B cell (primary cell): ENCODE measurements at regions not wholly inside any gene's neighbourhood (a gene's known extent, or its start where the extent isn't known, plus 50 kb on each side); places are given as distances from the start of the nearest gene placed in this dataset.

Experiments used
- ATAC-seq: fragments of 200-7000 bp; cut with Tn5 transposase; one replicate; pipeline ENCODE4 v1.10.0; 2021; ENCODE audit warnings: low read depth, mild to moderate bottlenecking, moderate number of reproducible peaks, moderate library complexity
- CTCF ChIA-PET: fragments of 350-600 bp; sonication (Branson Sonifier 250); formaldehyde crosslinking; loops from one replicate; lab custom pipeline; 2021; ENCODE audit warnings: antibody characterized with exemption, inconsistent platforms; lab: Charles Lee
- POLR2A ChIA-PET: fragments of 350-600 bp; sonication (Branson Sonifier 250); formaldehyde crosslinking; loops from one replicate; lab custom pipeline; 2021; ENCODE audit warnings: antibody characterized with exemption; lab: Charles Lee
- DNase-seq: peaks from one replicate; pipeline ENCODE4 v3.0.0; 2013
- H2AFZ ChIP-seq: 2 replicates; pipeline ENCODE4 v1.6.1; 2012; ENCODE audit warnings: mild to moderate bottlenecking, low read depth, low read length; ENCODE audit not compliant: insufficient read depth, poor library complexity, severe bottlenecking
- H3K27ac ChIP-seq, 2 donors: 1 replicate in 1 of 2; 2 replicates in 1 of 2; pipeline ENCODE4 v1.5.1; 2012 to 2013; ENCODE audit warnings: low read length in 2 of 2, mild to moderate bottlenecking in 2 of 2, moderate library complexity in 1 of 2
- H3K27me3 ChIP-seq, 4 experiments: fragments of 200-600 bp in 1 of 4; sonication (generic) in 1 of 4; replicated peaks in 1 of 4; 1 replicate in 2 of 4; 2 replicates in 2 of 4; pipeline versions ENCODE4 v1.6.1 to v1.7.0; 2013 to 2016; ENCODE audit warnings: low read length in 3 of 4, mild to moderate bottlenecking in 2 of 4, mixed read lengths in 1 of 4, moderate library complexity in 1 of 4; ENCODE audit not compliant: insufficient read depth in 4 of 4, control insufficient read depth in 3 of 4; ENCODE audit errors: control extremely low read depth in 1 of 4
- H3K36me3 ChIP-seq, 2 experiments: replicated peaks in 1 of 2; 1 replicate in 1 of 2; 2 replicates in 1 of 2; pipeline versions ENCODE4 v1.6.1 to v1.7.1; 2013; ENCODE audit warnings: low read length in 1 of 2; ENCODE audit not compliant: insufficient read depth in 2 of 2, control insufficient read depth in 1 of 2; ENCODE audit errors: control extremely low read depth in 1 of 2, extremely low read depth in 1 of 2
- H3K4me1 ChIP-seq, 2 donors: fragments of 200-600 bp in 1 of 2; sonication (generic) in 1 of 2; 1 replicate in 1 of 2; 2 replicates in 1 of 2; pipeline versions ENCODE4 v1.5.1 to v1.6.1; 2013 to 2017; ENCODE audit warnings: low read length in 2 of 2; ENCODE audit not compliant: control insufficient read depth in 2 of 2, insufficient read depth in 2 of 2
- H3K4me2 ChIP-seq: replicated peaks from 2 replicates; pipeline ENCODE3; 2012; ENCODE audit warnings: mild to moderate bottlenecking, low read depth, low read length; ENCODE audit not compliant: poor library complexity, severe bottlenecking
- H3K4me3 ChIP-seq, 5 experiments: fragments of 200-600 bp in 1 of 5; sonication (generic) in 1 of 5; 1 replicate in 3 of 5; 2 replicates in 2 of 5; pipeline versions ENCODE4 v1.5.1 to v1.7.0; 2011 to 2016; ENCODE audit warnings: low read length in 4 of 5, mild to moderate bottlenecking in 4 of 5, low read depth in 2 of 5, control low read depth in 1 of 5, moderate library complexity in 1 of 5; ENCODE audit not compliant: insufficient read depth in 1 of 5; ENCODE audit errors: control extremely low read depth in 1 of 5, extremely low read depth in 1 of 5
- H3K79me2 ChIP-seq: fragments of 200-600 bp; sonication (generic); one replicate; pipeline ENCODE4 v1.6.0; 2016; ENCODE audit warnings: low read length; ENCODE audit not compliant: control insufficient read depth, insufficient read depth
- H3K9ac ChIP-seq: fragments of 200-600 bp; sonication (generic); 2 replicates; pipeline ENCODE4 v1.6.1; 2017; ENCODE audit warnings: mild to moderate bottlenecking, low read length, moderate library complexity
- H3K9me3 ChIP-seq, 3 donors: one replicate each; pipeline versions ENCODE4 v1.6.1 to v1.7.1; 2013; ENCODE audit warnings: low read length in 2 of 3; ENCODE audit not compliant: control insufficient read depth in 2 of 3, insufficient read depth in 1 of 3; ENCODE audit errors: control extremely low read depth in 1 of 3
- H4K20me1 ChIP-seq: 2 replicates; pipeline ENCODE4 v1.6.0; 2012; ENCODE audit warnings: mild to moderate bottlenecking, low read length; ENCODE audit not compliant: insufficient read depth, control insufficient read depth, poor library complexity, severe bottlenecking
- H3K27ac Mint-ChIP-seq: one replicate; pipeline ENCODE4 v1.8.0; 2021; ENCODE audit warnings: mixed read lengths
- H3K27me3 Mint-ChIP-seq: one replicate; pipeline ENCODE4 v1.8.0; 2021; ENCODE audit warnings: mixed read lengths
- H3K4me1 Mint-ChIP-seq: one replicate; pipeline ENCODE4 v1.8.0; 2021; ENCODE audit warnings: mixed read lengths
- H3K4me3 Mint-ChIP-seq: one replicate; pipeline ENCODE4 v1.8.0; 2021; ENCODE audit warnings: mixed read lengths
- H3K9me3 Mint-ChIP-seq: one replicate; pipeline ENCODE4 v1.8.0; 2022; ENCODE audit warnings: mixed read lengths; ENCODE audit not compliant: insufficient read depth
- EZH2 ChIP-seq: IDR thresholded peaks from 2 replicates; pipeline ENCODE4 v1.6.1; 2012; ENCODE audit warnings: borderline replicate concordance, low read depth, mild to moderate bottlenecking, moderate library complexity, low read length; ENCODE audit not compliant: insufficient read depth, poor library complexity, severe bottlenecking
- WGBS: methylation state at CpG from one replicate; pipeline ENCODE4 v1.1.5; 2013; ENCODE audit warnings: missing lambda C conversion rate; ENCODE audit not compliant: insufficient coverage; 5-methylcytosine and 5-hydroxymethylcytosine counted together
- intact Hi-C: fragments of 100-400 bp; cut with micrococcal nuclease; formaldehyde crosslinking; loops from one replicate; pipeline ENCODE4 v1.10.0; 2022
- TF ChIP-seq, protein P1 (sequence below): fragments of 200-600 bp; IDR thresholded peaks from one replicate; pipeline ENCODE4 v1.8.0; 2022; ENCODE audit warnings: antibody characterized with exemption, mild to moderate bottlenecking

DNA sequence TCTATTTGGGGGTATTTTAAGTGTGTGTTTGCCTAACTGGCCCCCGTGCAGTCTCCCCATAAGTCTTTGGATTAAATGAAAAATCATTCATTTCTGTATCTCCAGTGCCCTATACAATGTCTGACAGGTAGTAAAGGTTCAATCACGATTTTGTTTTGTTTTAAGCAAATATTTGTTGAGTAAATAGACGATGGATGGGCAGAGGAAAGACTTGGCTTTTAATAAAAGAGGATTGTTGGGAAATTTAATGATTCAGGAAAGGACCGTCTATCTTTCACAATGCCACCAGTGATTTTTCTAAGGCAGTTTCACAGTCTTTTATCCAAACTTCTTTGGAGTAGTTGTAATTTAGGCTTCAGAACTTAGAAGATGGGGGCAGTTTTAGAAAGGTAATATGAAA is 636.6 kb upstream of the GOT2 start:
- Histone ChIP-seq H3K27ac (no peak overlapping the region), H3K9ac (no peak overlapping the region), H3K4me1 (no peaks in the 10 kb centered on the region), H3K27me3 (no peaks in the 10 kb centered on the region), H3K4me2 (no peak overlapping the region), H4K20me1 (no peaks in the 10 kb centered on the region), H3K79me2 (no peaks in the 10 kb centered on the region), H3K4me3 (no peak overlapping the region), H2AFZ (no peak overlapping the region), H3K36me3 (no peaks in the 10 kb centered on the region), H3K9me3 (no peaks in the 10 kb centered on the region)
- peaks cover 7% of the 10 kb centered on the region for H3K9me3 Mint-ChIP-seq
- no peaks in the 10 kb centered on the region for H3K27me3 Mint-ChIP-seq
- intact Hi-C loops: no loop called here
- no peaks in the 10 kb centered on the region for H3K4me1 Mint-ChIP-seq
- CTCF ChIA-PET: no interaction called here
- no peak for ATAC-seq
- no peak for DNase-seq
- H3K4me3 Mint-ChIP-seq: no peak overlapping the region
- no CpG with 5 or more reads among the region's 4 CpGs for WGBS
- TF ChIP-seq, protein P1, sequence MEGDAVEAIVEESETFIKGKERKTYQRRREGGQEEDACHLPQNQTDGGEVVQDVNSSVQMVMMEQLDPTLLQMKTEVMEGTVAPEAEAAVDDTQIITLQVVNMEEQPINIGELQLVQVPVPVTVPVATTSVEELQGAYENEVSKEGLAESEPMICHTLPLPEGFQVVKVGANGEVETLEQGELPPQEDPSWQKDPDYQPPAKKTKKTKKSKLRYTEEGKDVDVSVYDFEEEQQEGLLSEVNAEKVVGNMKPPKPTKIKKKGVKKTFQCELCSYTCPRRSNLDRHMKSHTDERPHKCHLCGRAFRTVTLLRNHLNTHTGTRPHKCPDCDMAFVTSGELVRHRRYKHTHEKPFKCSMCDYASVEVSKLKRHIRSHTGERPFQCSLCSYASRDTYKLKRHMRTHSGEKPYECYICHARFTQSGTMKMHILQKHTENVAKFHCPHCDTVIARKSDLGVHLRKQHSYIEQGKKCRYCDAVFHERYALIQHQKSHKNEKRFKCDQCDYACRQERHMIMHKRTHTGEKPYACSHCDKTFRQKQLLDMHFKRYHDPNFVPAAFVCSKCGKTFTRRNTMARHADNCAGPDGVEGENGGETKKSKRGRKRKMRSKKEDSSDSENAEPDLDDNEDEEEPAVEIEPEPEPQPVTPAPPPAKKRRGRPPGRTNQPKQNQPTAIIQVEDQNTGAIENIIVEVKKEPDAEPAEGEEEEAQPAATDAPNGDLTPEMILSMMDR: no peak
- no peak for TF ChIP-seq EZH2
- POLR2A ChIA-PET: no interaction called here
- H3K27ac Mint-ChIP-seq: no peak overlapping the region

DNA sequence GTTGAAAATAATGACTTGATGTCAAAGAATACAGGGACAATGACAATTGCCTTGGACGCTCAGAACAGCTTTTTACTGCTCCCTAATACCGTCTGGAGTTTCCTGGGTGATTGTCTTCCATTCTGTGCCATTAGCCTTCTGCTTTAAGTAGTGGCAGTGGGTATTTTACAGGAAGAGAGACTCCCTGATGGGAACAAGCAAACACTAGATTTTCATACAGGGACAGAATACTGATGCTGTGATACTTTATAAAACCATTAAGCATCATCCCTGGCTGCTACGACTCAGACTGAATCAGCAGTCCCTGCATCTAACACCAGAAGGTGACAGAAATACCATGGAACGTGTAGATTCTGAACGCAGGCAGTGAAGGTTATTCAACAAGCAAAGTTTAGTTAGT is 635.4 kb upstream of the GOT2 start:
- H3K9ac ChIP-seq: no peak overlapping the region
- H3K27ac Mint-ChIP-seq: no peak overlapping the region
- H4K20me1 ChIP-seq: no peaks in the 10 kb centered on the region

More for the DNA sequence above, 635.4 kb upstream of the GOT2 start:
- WGBS: 100% methylated on average over 2 of the region's 5 CpGs
- ChIA-PET POLR2A (no interaction called here), CTCF (no interaction called here)
- Histone ChIP-seq H3K4me1 (no peaks in the 10 kb centered on the region), H3K9me3 (no peaks in the 10 kb centered on the region), H3K4me2 (no peak overlapping the region), H2AFZ (no peak overlapping the region), H3K36me3 (no peaks in the 10 kb centered on the region), H3K4me3 (no peak overlapping the region), H3K27me3 (no peaks in the 10 kb centered on the region), H3K27ac (no peak overlapping the region), H3K79me2 (no peaks in the 10 kb centered on the region)
- ATAC-seq (no peak), DNase-seq (no peak)
- intact Hi-C loops: no loop called here
- no peaks in the 10 kb centered on the region for H3K4me1 Mint-ChIP-seq
- no peak overlapping the region for H3K4me3 Mint-ChIP-seq
- no peaks in the 10 kb centered on the region for H3K27me3 Mint-ChIP-seq
- peaks cover 2% of the 10 kb centered on the region for H3K9me3 Mint-ChIP-seq
- no peak for TF ChIP-seq EZH2
- TF ChIP-seq, protein P1: no peak
